ENCODE measurements at regions not wholly inside any gene's neighbourhood (a gene's known extent, or its start where the extent isn't known, plus 50 kb on each side); places are given as distances from the start of the nearest gene placed in this dataset.

DNA sequence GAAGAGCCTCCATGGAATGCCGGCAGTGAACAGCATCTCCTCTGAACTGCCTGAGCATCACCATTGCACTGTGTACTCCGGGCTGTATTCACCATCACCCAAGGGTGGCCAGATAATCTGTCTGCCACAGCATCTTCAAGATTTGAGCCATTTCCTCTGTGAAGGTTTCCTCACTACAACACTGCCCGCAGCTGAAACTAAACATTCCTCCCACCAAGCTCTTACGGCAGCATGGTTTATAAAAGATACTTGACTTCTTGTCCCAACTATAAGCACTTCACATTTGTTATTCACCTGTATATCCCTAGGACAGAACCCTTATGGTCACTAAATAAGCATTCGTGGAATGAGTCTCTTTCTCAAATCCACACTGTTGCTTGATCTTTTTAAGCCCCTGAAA is 125.9 kb downstream of the SST start:
- intact Hi-C loops (cut with micrococcal nuclease), result no loop called here
- H3K4me1 ChIP-seq, result no peaks in the 10 kb centered on the region
- no peak for DNase-seq
- H3K4me3 ChIP-seq, result no peak overlapping the region
- peaks cover 4% of the 10 kb centered on the region for H3K9me3 ChIP-seq (replicated peaks)
- no peaks in the 10 kb centered on the region for H3K36me3 ChIP-seq
- no peak overlapping the region for H3K27ac ChIP-seq (replicated peaks)
- H3K27me3 ChIP-seq (ENCODE audit: low read depth), result peaks cover 21% of the 10 kb centered on the region
- no peak for TF ChIP-seq CTCF (IDR thresholded peaks at IDR 0.05; ENCODE audit: borderline replicate concordance)

DNA sequence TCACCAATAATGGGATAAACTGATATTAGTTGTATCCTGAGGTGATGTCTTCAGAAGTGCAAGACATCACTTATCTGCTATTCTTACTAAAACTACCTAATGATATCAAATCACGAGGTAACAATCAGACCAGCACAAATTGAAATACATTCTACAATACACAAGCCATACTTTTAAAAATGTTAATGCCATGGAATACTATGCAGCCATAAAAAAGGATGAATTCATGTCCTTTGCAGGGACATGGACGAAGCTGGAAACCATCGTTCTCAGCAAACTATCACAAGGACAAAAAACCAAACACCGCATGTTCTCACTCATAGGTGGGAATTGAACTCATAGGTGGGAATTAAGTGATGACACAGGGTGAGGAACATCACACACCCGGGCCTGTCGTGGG is 129.3 kb downstream of the SST start:
- Histone ChIP-seq H3K9me3 (replicated peaks) (peaks cover 4% of the 10 kb centered on the region), H3K27me3 (ENCODE audit: low read depth) (peaks cover 7% of the 10 kb centered on the region), H3K4me3 (no peak overlapping the region), H3K4me1 (no peaks in the 10 kb centered on the region), H3K36me3 (no peaks in the 10 kb centered on the region), H3K27ac (replicated peaks) (no peak overlapping the region)
- TF ChIP-seq CTCF (IDR thresholded peaks at IDR 0.05; ENCODE audit: borderline replicate concordance), result no peak
- DNase-seq, result no peak
- intact Hi-C loops (cut with micrococcal nuclease), result no loop called here

DNA sequence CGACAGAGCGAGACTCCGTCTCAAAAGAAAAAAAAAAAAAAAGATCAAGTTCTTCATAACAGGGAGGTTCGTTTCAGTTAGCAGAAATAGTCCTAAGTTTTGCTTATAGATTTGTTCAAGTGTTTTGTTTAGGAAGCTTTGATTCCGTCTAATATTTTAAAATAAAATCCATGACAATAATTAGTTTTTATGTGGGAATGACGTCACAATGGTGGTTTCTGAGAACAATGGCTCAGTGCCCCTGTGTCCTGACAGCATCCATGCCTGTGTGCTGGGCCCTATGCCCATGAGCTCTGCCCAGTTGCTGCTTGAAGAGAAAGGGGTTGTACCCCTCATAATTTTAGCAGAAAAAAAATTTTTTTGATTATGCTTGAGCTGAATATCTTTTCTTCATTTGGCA is 134.0 kb downstream of the SST start:
- H3K4me3 ChIP-seq, result no peak overlapping the region
- intact Hi-C loops (cut with micrococcal nuclease), result no loop called here
- H3K4me1 ChIP-seq, result no peaks in the 10 kb centered on the region
- no peaks in the 10 kb centered on the region for H3K27me3 ChIP-seq (ENCODE audit: low read depth)
- H3K36me3 ChIP-seq, result no peaks in the 10 kb centered on the region
- peaks cover 10% of the 10 kb centered on the region for H3K9me3 ChIP-seq (replicated peaks)
- no peak overlapping the region for H3K27ac ChIP-seq (replicated peaks)
- DNase-seq, result no peak
- TF ChIP-seq CTCF (IDR thresholded peaks at IDR 0.05; ENCODE audit: borderline replicate concordance), result no peak

DNA sequence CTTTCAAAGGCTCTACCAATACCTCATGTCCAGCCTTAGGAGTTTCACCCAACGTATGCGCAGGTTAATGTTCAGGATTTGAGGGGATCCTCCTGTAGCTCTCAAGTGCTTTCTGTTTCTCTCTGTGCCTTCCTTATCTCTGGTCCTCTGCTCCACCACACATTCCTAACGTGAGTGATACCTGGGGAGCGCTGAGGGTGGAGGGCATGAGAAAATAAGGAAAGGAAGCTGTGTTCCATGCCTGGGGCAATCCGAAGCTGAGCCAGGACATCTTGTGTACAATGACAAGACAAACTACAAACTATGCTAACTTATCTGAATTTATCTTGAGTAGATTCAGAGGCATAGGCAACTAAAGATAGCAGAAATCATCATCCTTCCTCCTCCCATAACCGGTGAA is 136.4 kb downstream of the SST start:
- Histone ChIP-seq H3K4me1 (no peaks in the 10 kb centered on the region), H3K4me3 (no peak overlapping the region), H3K27ac (replicated peaks) (no peak overlapping the region), H3K27me3 (ENCODE audit: low read depth) (peaks cover 4% of the 10 kb centered on the region), H3K36me3 (no peaks in the 10 kb centered on the region), H3K9me3 (replicated peaks) (peaks cover 5% of the 10 kb centered on the region)
- no peak for TF ChIP-seq CTCF (IDR thresholded peaks at IDR 0.05; ENCODE audit: borderline replicate concordance)
- intact Hi-C loops (cut with micrococcal nuclease), result no loop called here
- DNase-seq, result no peak

DNA sequence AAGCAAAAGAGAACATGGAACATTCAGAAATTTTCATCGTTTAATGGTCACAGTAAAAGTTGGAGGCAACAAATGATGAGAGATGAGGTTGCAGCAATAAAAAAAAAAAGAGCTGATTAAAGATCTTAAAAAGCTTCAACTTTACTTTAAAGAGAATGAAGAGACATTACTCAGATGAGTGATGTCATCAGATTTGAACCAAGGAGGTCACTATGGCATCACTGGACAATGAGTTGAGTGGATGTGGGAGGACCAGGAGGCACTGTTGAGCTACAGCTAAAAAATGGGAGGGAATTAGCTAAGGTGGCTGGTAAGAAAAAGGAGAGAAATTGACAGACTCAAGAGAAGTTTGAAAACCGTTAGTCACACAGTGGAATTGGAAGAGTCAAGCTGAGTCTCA is 138.4 kb downstream of the SST start:
- H3K27me3 ChIP-seq (ENCODE audit: low read depth), result peaks cover 20% of the 10 kb centered on the region
- DNase-seq, result no peak
- no peaks in the 10 kb centered on the region for H3K4me1 ChIP-seq
- H3K36me3 ChIP-seq, result no peaks in the 10 kb centered on the region
- TF ChIP-seq CTCF (IDR thresholded peaks at IDR 0.05; ENCODE audit: borderline replicate concordance), result no peak
- H3K27ac ChIP-seq (replicated peaks), result no peak overlapping the region
- H3K9me3 ChIP-seq (replicated peaks), result peaks cover 5% of the 10 kb centered on the region
- intact Hi-C loops (cut with micrococcal nuclease), result no loop called here
- H3K4me3 ChIP-seq, result no peak overlapping the region

GRCh38 chr3:187522890-187523289 is 147.3 kb downstream of the SST start:
- DNase-seq, result no peak
- H3K27ac ChIP-seq (replicated peaks), result peak overlapping the region; percentile 9
- H3K4me3 ChIP-seq, result no peak overlapping the region
- TF ChIP-seq CTCF (IDR thresholded peaks at IDR 0.05; ENCODE audit: borderline replicate concordance), result no peak
- intact Hi-C loops (cut with micrococcal nuclease), result no loop called here
- peaks cover 7% of the 10 kb centered on the region for H3K27me3 ChIP-seq (ENCODE audit: low read depth)
- no peaks in the 10 kb centered on the region for H3K36me3 ChIP-seq
- no peaks in the 10 kb centered on the region for H3K9me3 ChIP-seq (replicated peaks)
- peaks cover 4% of the 10 kb centered on the region for H3K4me1 ChIP-seq

Measured in left ventricle myocardium inferior (tissue), 1 donor.